CD4-positive, alpha-beta T cell treated with Interleukin-15 for 1 hour (primary cell): ENCODE measurements at regions not wholly inside any gene's neighbourhood (a gene's known extent, or its start where the extent isn't known, plus 50 kb on each side); places are given as distances from the start of the nearest gene placed in this dataset.
"Not testable (repeated sequence)": the region's sequence is repeated elsewhere in the genome, so short reads cannot be mapped to it uniquely, and the experiment has no call there.

ENCODE experiments used
- DNase-seq: peaks from one replicate; pipeline ENCODE4 v3.0.0-alpha.2; 2020

GRCh38 chr16:65827231-65827630 lies 539.3 kb upstream of the CDH5 start:
- no peak for DNase-seq

GRCh38 chr16:65825191-65825856 lies 541.2 kb upstream of the CDH5 start:
- no peak for DNase-seq

DNA sequence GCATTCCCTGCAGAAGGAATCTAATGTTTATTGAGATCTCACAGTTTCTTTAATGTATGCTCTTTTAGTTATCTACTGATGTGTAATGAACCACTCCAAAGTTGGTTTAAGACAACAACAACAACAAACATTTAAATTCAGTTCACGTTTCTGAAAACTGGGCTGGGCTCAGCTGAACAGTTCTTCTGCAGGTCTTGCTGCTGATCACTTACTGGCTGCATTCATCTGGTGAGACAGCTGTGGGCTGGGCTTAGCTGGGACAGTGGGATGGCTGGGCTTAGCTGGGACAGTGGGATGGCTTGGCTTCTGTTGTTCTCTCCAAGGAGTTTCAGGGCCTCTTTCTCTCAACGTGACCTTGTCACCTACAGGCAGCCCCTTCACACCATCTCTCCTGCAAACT lies 544.3 kb upstream of the CDH5 start:
- DNase-seq: no peak

GRCh38 chr16:65819136-65819898 lies 547.2 kb upstream of the CDH5 start:
- DNase-seq: no peak

DNA sequence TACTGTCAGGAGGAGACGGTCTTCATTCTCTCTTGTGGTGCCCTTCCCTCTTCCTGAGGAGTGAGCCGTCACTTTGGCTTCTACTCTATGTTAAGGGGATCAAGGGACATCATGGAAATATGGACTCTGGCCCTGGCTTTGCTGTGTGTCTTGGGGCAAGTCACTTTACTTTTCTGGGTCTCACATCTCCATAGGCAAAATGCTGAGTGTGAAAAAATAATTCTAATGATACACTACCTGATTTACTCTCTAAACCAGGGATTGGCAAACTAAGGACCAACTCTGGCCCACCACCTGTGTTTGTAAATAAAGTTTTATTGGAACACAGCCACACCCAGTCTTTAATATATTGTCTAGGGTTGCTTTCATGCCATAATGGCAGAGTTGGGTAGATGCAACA lies 548.7 kb upstream of the CDH5 start:
- DNase-seq: no peak

DNA sequence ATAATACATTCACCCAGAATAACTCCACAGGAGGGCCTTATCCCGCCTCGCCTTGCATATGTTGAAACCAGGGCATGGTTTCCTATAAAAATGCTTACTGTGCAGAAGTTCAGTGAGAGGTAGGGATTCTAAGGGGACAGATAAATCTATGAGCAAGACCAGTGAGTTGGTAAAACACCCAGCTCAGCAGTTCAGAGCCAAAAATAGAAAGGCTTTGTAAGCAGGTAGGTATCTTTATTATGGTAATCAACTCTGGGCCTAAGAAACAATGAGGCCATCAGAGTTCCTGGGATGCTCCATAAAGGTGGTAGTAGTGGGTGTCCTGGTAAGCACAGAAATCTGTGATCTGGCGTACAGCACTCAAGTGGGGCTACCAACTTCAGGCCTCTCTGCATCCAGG lies 549.4 kb upstream of the CDH5 start:
- no peak for DNase-seq

GRCh38 chr16:65816556-65816955 lies 549.9 kb upstream of the CDH5 start:
- DNase-seq: no peak

DNA sequence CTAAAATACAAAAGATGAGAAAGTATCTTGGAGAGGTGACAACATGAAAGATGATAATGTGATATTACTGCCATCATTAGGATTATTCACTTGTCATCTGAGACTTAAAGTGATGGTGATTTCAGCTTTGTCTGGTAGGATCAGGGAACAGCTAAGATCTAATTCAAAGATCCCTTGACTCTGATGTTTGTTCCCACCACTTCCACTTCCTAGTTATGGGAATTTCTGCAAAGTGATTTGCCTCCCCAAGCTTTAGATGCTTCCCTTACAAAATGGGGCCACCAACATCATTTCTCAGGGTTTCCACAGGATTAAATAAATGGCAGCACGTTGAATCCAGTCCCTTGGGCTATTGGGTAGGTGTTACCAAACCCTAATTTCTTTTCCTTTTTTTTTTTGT lies 550.8 kb upstream of the CDH5 start:
- DNase-seq: no peak

DNA sequence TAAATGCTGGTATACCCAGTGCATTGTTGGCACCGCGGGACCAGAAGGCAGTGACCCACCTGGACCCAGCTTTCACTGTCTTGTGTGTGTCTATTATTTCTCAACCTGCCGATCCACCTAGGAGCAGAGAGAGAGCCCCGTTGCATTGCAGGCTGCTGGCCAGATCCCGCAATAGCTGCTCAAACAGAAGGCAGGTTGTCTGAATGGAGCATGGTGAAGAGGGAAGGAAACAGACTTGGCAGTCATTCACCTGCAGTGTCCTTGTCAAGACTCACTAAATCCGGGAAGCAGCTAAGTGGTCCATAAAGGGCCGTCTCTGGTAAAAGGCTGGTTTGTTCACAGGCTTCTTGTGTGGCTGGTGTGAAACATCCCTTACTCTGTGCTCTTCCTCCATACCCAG lies 552.6 kb upstream of the CDH5 start:
- DNase-seq: not testable (repeated sequence)

DNA sequence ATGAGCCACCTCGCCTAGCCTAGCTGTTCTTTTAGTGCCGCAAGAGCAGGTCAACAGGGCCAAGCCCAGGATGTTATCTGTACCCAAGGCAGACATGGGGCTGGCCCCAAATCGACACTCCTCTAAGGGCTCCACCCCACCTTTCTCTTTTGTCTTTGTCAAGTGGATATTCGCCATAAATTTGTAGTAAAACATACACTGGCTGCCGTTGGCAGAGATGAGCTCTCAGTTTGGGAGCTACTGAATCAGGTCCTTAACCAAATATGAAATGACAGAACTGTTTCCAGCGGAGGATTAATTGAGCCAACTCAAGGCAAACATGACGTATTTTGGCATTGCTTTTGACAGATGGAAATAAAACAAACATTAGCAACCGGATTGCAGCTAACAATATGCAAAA lies 556.9 kb upstream of the CDH5 start:
- no peak for DNase-seq

DNA sequence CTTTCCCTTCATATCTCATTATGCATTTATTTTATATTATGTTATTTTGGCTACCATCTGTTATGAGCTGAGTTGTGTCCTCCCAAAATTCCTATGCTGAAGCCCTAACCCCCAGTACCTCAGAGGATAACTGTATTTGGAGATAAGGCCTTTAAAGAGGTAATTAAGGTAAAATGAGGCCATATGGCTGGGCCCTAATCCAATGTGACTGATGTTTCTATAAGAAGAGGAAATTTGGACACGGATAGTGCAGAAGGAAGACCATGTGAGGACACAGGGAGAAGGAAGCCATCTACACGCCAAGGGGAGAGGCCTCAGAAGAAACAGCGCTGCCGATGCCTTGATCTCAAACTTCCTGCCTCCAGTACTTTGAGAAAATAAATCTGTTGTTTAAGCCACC lies 557.7 kb upstream of the CDH5 start:
- DNase-seq: no peak

DNA sequence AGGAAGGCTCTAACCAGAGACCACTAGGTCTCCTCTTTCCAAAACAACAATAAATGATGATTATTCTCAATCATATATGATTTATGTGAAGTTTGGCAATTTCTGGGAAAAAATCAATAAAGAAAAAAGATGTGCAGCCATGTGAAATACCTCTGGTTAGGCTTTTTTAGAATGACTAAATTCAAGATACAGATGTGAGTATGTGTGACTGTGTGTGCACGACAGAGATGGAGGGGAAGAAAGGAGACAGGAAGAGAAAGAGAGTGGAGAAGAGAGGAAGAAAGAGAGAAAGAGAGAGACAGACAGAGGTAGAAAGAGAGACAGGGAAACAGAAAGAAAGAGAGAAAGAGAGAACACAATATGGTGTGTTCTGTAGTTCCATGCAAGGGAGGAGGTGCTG lies 558.6 kb upstream of the CDH5 start:
- no peak for DNase-seq

GRCh38 chr16:65805704-65806103 lies 560.8 kb upstream of the CDH5 start:
- not testable (repeated sequence) for DNase-seq

- no peak for DNase-seq
Observed at GRCh38 chr16:65796481-65796880, 570.0 kb upstream of the CDH5 start.

- no peak for DNase-seq
Observed at GRCh38 chr16:65794973-65795372, 571.5 kb upstream of the CDH5 start.

- no peak for DNase-seq
Observed at GRCh38 chr16:65793781-65794180, 572.7 kb upstream of the CDH5 start.

DNA sequence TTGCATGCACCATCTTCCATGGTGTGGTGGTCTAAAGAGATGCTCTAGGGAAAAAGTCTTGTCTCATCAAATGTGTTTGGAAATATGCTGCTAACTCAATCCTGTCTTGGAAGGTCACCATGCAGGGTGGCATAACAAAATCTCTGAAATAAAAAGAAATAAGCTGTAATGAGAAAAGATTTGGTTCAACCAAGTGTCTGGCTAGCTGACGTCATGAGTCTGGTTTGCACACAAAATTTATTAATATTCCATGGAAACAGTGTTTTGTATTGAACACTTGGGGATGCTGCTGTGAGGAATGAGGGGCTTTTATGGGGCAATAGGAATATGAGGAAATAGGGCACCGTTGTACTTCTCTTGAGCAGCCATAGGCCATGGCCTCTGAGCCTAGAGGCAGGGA lies 575.7 kb upstream of the CDH5 start:
- DNase-seq: no peak

DNA sequence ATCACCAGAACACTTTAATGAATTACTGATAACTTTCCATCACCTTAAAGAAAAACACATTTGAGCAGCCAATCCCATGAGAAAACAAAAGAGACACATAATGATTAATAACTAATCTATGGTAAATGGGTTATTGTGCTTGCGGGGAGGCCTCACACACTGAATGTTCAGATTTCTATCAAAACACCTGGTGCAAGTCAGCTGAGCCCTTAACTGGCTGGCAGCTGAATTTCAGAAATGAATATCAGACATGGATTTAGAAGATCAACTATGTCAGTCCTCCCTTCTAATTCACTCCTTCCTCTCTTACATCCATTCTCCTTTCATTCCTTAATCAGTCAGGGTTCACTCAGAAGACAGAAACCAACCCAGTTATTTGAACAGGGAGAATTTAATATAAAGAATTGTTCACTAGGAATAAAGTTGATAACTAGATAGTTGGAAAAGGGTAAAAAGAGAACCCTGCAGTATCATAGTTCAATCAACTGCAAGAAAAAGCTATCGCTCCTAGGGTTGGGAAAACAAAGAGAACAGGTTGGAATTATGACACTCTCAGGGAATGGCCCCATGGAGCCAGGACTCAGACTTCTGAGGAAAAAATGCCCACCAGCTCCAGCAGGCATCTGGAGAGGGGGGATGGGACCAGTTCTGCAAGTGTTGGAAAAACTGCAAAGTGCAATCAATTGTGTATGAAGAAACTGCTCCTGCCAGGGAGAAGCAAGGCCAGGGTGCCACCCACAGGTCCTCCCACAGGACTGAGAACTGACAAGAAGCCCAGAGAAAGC lies 577.1 kb upstream of the CDH5 start:
- no peak for DNase-seq

- no peak for DNase-seq
Observed at GRCh38 chr16:65788434-65789140, 577.9 kb upstream of the CDH5 start.

DNA sequence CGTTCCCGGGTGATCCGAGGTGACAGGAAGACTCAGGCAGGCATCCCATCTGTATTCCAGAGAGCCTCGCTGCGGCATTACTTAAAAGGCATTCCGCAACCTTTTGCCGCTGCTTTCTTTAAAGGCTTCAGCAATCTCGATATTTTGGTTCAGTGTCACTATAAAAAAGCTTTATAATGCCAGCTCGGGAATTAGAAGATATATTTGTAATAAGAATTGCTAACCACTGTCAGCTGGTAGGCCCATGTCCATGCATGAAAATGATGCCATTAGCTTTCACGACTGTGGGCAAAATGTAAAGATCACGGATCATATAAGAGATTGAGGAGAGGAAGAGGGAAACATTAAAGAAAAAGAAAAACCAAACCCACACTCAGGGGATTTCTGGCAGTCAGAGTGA lies 578.6 kb upstream of the CDH5 start:
- no peak for DNase-seq

DNA sequence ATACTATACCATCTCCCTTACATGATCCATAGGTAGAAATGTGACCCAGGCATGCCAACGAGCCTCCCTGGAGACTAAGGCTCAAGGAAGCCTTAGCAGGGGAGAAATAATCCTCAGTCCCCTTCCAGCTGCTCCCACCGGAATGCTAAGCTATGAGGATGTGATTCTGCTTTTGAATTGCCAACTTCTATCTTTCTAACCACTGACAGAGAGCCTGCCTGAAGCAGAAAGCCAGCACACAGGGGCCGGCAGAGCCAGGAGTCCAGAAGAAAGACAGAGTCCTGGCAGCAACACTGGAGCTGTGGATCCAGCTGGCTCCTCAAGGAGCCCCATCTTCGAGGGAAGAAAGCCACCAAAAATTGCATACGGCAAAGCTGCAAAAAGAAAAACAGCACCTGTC lies 579.6 kb upstream of the CDH5 start:
- DNase-seq: no peak

DNA sequence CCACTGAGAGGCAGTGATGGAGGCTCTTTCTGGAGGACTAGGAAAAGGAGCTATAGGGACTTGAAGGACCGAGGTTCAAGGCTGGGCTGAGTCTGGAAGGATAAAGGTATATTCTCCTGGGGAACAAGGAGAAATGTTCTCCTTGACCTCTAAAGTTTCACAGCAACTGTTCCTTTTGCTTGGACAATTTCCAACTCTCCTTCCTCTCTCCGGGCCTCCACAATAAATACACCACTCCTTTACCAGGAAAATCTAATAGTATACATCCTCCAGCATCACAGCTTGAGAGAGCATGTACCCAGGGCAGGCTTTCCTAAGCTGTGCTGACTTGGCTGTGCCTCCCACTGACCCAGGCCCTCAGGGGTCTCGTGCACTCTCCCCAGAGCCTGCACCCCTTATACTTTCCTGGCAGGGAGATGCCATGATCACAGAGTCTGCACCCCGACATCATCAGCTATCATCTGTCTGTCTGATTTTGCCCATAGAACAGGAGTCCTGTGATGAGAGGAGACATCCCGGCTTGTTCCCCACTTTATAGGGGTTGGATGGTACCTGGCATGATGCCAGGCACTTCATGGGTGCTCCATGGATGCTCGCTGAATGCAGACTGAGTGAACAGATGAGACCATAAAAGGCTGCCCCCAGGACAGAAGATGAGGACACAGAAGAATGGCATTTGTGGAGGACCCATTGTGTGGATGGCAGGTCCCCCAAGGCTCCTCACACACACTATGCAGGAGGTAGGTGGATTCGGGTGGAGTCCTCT lies 582.6 kb upstream of the CDH5 start:
- no peak for DNase-seq
